SK-N-SH treated with all-trans-retinoic acid at 6 μM for 48 hours (cell line): ENCODE measurements at regions not wholly inside any gene's neighbourhood (a gene's known extent, or its start where the extent isn't known, plus 50 kb on each side); places are given as distances from the start of the nearest gene placed in this dataset.
A peak's percentile ranks its signal among the peaks of the same experiment; 100 is the strongest.

Experiments
- ATAC-seq: fragments of 200-7000 bp; cut with Tn5 transposase; 3 replicates; pipeline ENCODE4 v1.9.1; 2020; ENCODE audit warnings: mild to moderate bottlenecking, moderate library complexity
- ARNTL ChIP-seq: fragments of 450-650 bp; formaldehyde crosslinking; IDR thresholded peaks from 2 replicates; pipeline ENCODE4 v1.5.0; 2020; ENCODE audit warnings: low read depth, mild to moderate bottlenecking, moderate library complexity, borderline replicate concordance
- CSDC2 ChIP-seq: fragments of 250-450 bp; sonication (Bioruptor Pico); IDR thresholded peaks from 2 replicates; pipeline ENCODE4 v1.5.0; 2020; ENCODE audit warnings: mild to moderate bottlenecking, moderate library complexity
- ESRRG ChIP-seq: fragments of 250-450 bp; sonication (Bioruptor Pico); IDR thresholded peaks from 2 replicates; pipeline ENCODE4 v1.6.1; 2021; ENCODE audit warnings: mild to moderate bottlenecking
- GLIS3 ChIP-seq: fragments of 250-450 bp; sonication (Bioruptor Pico); IDR thresholded peaks from 2 replicates; pipeline ENCODE4 v1.5.0; 2020; ENCODE audit warnings: mild to moderate bottlenecking, moderate library complexity
- OSR1 ChIP-seq: fragments of 250-450 bp; sonication (Bioruptor Pico); IDR thresholded peaks from 2 replicates; pipeline ENCODE4 v1.8.0; 2022; ENCODE audit warnings: moderate library complexity, mild to moderate bottlenecking, inconsistent platforms
- PATZ1 ChIP-seq: fragments of 250-450 bp; sonication (Bioruptor Pico); IDR thresholded peaks from 2 replicates; pipeline ENCODE4 v1.8.0; 2020; ENCODE audit warnings: mild to moderate bottlenecking, moderate library complexity, borderline replicate concordance
- POU6F1 ChIP-seq: fragments of 250-450 bp; sonication (Bioruptor Pico); IDR thresholded peaks from 2 replicates; pipeline ENCODE4 v1.8.0; 2021; ENCODE audit warnings: low read depth, mild to moderate bottlenecking, moderate library complexity, borderline replicate concordance
- PPARA ChIP-seq: fragments of 250-450 bp; sonication (Bioruptor Pico); IDR thresholded peaks from 2 replicates; pipeline ENCODE4 v1.5.0; 2020; ENCODE audit warnings: mild to moderate bottlenecking, borderline replicate concordance
- RARB ChIP-seq: fragments of 250-450 bp; sonication (Bioruptor Pico); IDR thresholded peaks from 2 replicates; pipeline ENCODE4 v1.8.0; 2021; ENCODE audit warnings: mild to moderate bottlenecking, moderate library complexity
- SNAI2 ChIP-seq: fragments of 250-450 bp; sonication (Bioruptor Pico); IDR thresholded peaks from 2 replicates; pipeline ENCODE4 v1.5.0; 2020; ENCODE audit warnings: mild to moderate bottlenecking, moderate library complexity
- TCF4 ChIP-seq: fragments of 250-450 bp; sonication (Bioruptor Pico); IDR thresholded peaks from 2 replicates; pipeline ENCODE4 v1.8.0; 2021; ENCODE audit warnings: mild to moderate bottlenecking, moderate library complexity, borderline replicate concordance
- TOX ChIP-seq: fragments of 250-450 bp; sonication (Bioruptor Pico); IDR thresholded peaks from 2 replicates; pipeline ENCODE4 v1.8.0; 2021; ENCODE audit warnings: mild to moderate bottlenecking, moderate library complexity, borderline replicate concordance
- TSHZ2 ChIP-seq: fragments of 250-450 bp; sonication (Bioruptor Pico); IDR thresholded peaks from 2 replicates; pipeline ENCODE4 v1.5.0; 2020; ENCODE audit warnings: mild to moderate bottlenecking, moderate library complexity
- ZC3H10 ChIP-seq: fragments of 250-450 bp; sonication (Bioruptor Pico); IDR thresholded peaks from 2 replicates; pipeline ENCODE4 v1.5.1; 2021; ENCODE audit warnings: mild to moderate bottlenecking, moderate library complexity
- ZFP3 ChIP-seq: fragments of 250-450 bp; sonication (Bioruptor Pico); IDR thresholded peaks from 2 replicates; pipeline ENCODE4 v1.5.0; 2020; ENCODE audit warnings: mild to moderate bottlenecking, moderate library complexity
- ZFP30 ChIP-seq: fragments of 450-650 bp; formaldehyde crosslinking; IDR thresholded peaks from 2 replicates; pipeline ENCODE4 v1.5.0; 2022; ENCODE audit warnings: mild to moderate bottlenecking, moderate library complexity
- ZNF565 ChIP-seq: fragments of 450-650 bp; formaldehyde crosslinking; conservative IDR thresholded peaks from 2 replicates; pipeline ENCODE4 v1.5.0; 2020; ENCODE audit warnings: low read depth, mild to moderate bottlenecking, moderate library complexity
- ZNF70 ChIP-seq: fragments of 450-650 bp; formaldehyde crosslinking; IDR thresholded peaks from 2 replicates; pipeline ENCODE4 v1.5.0; 2020; ENCODE audit warnings: mild to moderate bottlenecking, moderate library complexity
- ZNF8 ChIP-seq: fragments of 450-650 bp; formaldehyde crosslinking; IDR thresholded peaks from 2 replicates; pipeline ENCODE4 v1.5.0; 2020; ENCODE audit warnings: mild to moderate bottlenecking, moderate library complexity
- TF ChIP-seq, protein P1 (sequence below): fragments of 250-450 bp; sonication (Bioruptor Pico); IDR thresholded peaks from 2 replicates; pipeline ENCODE4 v1.5.1; 2021; ENCODE audit warnings: mild to moderate bottlenecking, moderate library complexity
- TF ChIP-seq, protein P2 (sequence below): fragments of 250-450 bp; sonication (Bioruptor Pico); IDR thresholded peaks from 2 replicates; pipeline ENCODE4 v1.5.1; 2020; ENCODE audit warnings: low read depth, mild to moderate bottlenecking, moderate library complexity

DNA sequence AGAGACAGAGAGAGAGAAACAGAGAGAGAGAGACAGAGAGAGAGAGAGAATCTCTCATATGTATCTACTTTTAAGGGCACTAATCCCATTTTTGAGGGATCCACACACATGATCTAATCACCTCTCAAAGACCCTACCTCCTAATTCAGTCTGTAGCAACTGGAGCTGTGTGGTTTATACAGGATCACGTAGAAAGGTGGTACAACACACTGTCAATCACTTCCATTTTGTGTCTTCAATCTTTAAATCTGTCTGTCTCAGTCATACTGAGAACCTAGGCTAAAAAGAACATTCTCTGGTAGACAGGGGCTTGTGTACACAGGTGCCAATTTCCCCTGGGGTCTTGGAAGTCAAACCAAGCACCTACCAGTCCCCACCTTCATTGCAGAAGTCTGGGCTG is 229.9 kb downstream of the TGFB2 start:
- no peak for TF ChIP-seq ZNF70 (CRISPR knock-in tag)
- TF ChIP-seq TSHZ2: no peak
- no peak for TF ChIP-seq CSDC2 (CRISPR knock-in tag)
- no peak for TF ChIP-seq ARNTL
- TF ChIP-seq GLIS3 (CRISPR knock-in tag): no peak
- no peak for TF ChIP-seq ZFP30 (CRISPR knock-in tag)
- no peak for TF ChIP-seq ZNF565 (CRISPR knock-in tag)
- TF ChIP-seq, protein P1, sequence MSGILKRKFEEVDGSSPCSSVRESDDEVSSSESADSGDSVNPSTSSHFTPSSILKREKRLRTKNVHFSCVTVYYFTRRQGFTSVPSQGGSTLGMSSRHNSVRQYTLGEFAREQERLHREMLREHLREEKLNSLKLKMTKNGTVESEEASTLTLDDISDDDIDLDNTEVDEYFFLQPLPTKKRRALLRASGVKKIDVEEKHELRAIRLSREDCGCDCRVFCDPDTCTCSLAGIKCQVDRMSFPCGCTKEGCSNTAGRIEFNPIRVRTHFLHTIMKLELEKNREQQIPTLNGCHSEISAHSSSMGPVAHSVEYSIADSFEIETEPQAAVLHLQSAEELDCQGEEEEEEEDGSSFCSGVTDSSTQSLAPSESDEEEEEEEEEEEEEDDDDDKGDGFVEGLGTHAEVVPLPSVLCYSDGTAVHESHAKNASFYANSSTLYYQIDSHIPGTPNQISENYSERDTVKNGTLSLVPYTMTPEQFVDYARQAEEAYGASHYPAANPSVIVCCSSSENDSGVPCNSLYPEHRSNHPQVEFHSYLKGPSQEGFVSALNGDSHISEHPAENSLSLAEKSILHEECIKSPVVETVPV (CRISPR knock-in tag): no peak
- TF ChIP-seq, protein P2, sequence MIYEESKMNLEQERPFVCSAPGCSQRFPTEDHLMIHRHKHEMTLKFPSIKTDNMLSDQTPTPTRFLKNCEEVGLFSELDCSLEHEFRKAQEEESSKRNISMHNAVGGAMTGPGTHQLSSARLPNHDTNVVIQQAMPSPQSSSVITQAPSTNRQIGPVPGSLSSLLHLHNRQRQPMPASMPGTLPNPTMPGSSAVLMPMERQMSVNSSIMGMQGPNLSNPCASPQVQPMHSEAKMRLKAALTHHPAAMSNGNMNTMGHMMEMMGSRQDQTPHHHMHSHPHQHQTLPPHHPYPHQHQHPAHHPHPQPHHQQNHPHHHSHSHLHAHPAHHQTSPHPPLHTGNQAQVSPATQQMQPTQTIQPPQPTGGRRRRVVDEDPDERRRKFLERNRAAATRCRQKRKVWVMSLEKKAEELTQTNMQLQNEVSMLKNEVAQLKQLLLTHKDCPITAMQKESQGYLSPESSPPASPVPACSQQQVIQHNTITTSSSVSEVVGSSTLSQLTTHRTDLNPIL (CRISPR knock-in tag): no peak
- TF ChIP-seq ZC3H10: no peak
- no peak for TF ChIP-seq PPARA (CRISPR knock-in tag)
- no peak for TF ChIP-seq TOX (CRISPR knock-in tag)
- TF ChIP-seq, all 23 proteins: peak for 0
- no peak for ATAC-seq

- TF ChIP-seq SNAI2: no peak
- no peak for TF ChIP-seq ZC3H10
- TF ChIP-seq TCF4 (CRISPR knock-in tag): no peak
- no peak for TF ChIP-seq POU6F1
- TF ChIP-seq OSR1 (CRISPR knock-in tag): no peak
- no peak for TF ChIP-seq ARNTL
- TF ChIP-seq ZNF565 (CRISPR knock-in tag): no peak
- TF ChIP-seq ZFP30 (CRISPR knock-in tag): no peak
- TF ChIP-seq ZNF8 (CRISPR knock-in tag): no peak
- no peak for TF ChIP-seq ZFP3 (CRISPR knock-in tag)
- no peak for TF ChIP-seq PATZ1 (CRISPR knock-in tag)
- no peak for TF ChIP-seq ESRRG (CRISPR knock-in tag)
- no peak for TF ChIP-seq RARB (CRISPR knock-in tag)
- TF ChIP-seq GLIS3 (CRISPR knock-in tag): no peak
- no peak for ATAC-seq
These were observed 230.7 kb downstream of the TGFB2 start for GRCh38 chr1:218575856-218576255.

- ATAC-seq: no peak
- TF ChIP-seq ZFP30 (CRISPR knock-in tag) (peak; percentile 63; the same call in 1 of the 2 replicates), SNAI2 (no peak)
These were observed 237.5 kb downstream of the TGFB2 start for GRCh38 chr1:218582646-218583045.
